ENCODE measurements at regions not wholly inside any gene's neighbourhood (a gene's known extent, or its start where the extent isn't known, plus 50 kb on each side); places are given as distances from the start of the nearest gene placed in this dataset.
"Not testable (repeated sequence)": the region's sequence is repeated elsewhere in the genome, so short reads cannot be mapped to it uniquely, and the experiment has no call there.

DNA sequence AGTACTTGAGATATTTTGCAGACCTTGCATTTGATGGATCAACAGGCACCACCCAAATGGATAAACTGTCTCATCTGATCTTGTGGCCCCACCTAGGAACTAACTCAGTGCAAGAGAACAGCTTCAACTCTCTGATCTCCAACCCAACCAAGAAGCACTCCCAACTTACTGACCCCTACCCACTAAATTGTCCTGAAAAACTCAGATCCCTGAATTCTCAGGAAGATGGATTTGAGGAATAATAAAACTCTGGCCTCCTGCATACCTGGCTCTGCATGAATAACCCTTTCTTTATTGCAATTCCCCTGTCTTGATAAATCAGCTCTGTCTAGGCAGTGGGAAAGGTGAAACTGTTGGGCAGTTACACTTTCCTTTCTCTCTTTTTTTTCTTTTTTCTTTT, 247.9 kb downstream of the ZPLD1 start:
- DNase-seq (ENCODE audit: low spot score), result no peak

DNA sequence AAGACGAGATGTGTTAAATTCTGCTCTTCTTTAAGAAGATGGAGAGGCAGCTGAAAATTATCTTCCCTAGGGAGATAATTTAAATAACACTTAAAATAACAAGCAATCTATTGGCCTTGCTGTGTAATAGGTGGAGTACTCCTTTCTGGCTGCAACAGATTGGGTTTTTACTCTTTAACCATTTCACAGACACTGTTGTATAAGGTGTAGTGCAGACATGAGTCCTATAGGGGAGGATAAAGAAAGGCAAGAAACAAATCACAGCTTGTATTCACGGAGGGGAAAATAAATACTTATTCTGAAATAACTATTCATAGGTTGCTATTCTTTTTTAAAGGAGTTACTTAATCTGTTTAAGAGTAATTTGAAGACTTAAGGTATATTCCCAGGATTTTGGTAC, 252.0 kb downstream of the ZPLD1 start:
- no peak for DNase-seq (ENCODE audit: low spot score)

DNA sequence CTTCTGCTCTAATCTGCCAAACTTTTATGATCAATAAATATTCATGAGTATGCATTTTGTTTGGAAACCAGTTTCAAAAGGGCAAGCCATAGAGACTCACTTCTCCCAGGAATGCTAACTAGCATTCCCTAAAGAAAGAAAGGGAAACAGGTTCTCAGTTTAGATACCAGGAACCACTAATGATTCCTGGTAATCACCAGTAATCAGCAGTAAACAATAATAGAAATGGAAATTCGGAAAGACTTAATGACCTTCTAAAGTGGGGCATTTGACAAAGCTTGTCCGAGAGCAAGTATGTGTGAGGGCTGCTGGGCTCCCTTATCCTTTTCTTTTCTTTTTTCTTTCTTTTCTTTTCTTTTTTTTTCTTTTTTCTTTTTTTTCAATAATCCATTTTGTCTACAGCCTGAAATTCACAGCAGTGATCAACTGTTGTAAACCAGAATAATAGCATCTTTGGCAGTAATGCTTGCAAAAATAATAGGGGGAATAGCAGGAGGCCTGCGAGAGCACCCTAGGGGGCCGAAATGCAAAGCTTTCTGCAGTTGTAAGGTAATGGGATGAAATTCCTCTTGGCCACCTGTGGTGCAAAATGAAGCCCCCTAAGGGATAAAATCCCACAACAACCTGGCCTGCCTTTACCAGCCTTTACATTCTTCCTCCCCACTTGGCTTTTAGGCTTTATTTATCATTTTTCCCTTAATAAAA, 253.2 kb downstream of the ZPLD1 start:
- no peak for DNase-seq (ENCODE audit: low spot score)

GRCh38 chr3:102688556-102688930, 253.7 kb downstream of the ZPLD1 start:
- no peak for DNase-seq (ENCODE audit: low spot score)

GRCh38 chr3:102691507-102691906, 256.7 kb downstream of the ZPLD1 start:
- no peak for DNase-seq (ENCODE audit: low spot score)

GRCh38 chr3:102699104-102699818, 264.4 kb downstream of the ZPLD1 start:
- DNase-seq (ENCODE audit: low spot score), result no peak

DNA sequence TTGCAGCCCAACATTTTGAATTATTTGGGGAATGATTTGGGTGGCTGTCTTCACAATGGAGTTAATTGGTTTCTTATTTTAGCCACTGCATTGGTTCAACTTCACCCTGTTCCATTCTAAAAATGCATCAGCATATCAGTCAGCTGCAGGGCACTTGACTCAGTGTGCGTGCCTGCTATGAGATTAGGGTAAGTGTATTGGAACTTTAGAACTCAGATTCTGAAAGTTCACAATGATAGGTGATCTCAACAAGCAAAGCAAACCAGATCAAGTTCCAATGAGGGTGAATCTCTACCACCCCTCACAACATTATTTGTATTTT, 265.0 kb downstream of the ZPLD1 start:
- no peak for DNase-seq (ENCODE audit: low spot score)

GRCh38 chr3:102712896-102713295, 278.1 kb downstream of the ZPLD1 start:
- no peak for DNase-seq (ENCODE audit: low spot score)

GRCh38 chr3:102714567-102714966, 279.8 kb downstream of the ZPLD1 start:
- peak; percentile 45 for DNase-seq (ENCODE audit: low spot score)

DNA sequence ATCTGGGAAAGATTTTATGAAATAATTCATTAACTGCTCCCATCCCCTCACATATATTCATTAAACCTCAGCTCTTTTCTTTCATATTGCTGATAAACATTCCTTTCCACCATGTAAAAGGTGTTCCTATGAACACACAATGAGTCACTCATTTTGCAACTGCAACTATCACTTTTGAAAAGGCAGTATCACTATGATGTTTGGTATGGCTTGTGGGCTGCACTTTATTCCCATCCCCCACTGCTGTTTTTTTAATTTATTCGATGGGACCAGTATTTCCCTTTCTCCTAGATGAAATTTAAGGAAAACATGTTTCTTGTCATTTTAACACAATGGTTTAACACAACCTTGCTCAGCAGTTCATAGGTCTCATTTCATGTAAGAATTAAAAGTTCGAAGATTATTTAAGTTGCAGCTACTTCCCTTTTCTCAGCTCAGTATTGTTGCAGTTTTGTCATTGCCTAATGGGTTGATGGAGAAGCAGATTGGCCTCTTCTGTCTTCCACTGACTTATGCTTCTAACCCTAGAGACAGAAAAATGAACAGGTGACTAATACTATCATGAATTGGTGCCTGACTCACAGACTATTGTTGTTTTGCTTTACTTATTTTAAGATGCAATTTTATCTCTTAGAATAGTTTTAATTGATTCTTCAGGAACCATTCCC, 280.3 kb downstream of the ZPLD1 start:
- DNase-seq (ENCODE audit: low spot score), result no peak

GRCh38 chr3:102718651-102719050, 283.8 kb downstream of the ZPLD1 start:
- DNase-seq (ENCODE audit: low spot score), result no peak

- no peak for DNase-seq (ENCODE audit: low spot score)
Observed at GRCh38 chr3:102722317-102722716, 287.5 kb downstream of the ZPLD1 start.

DNA sequence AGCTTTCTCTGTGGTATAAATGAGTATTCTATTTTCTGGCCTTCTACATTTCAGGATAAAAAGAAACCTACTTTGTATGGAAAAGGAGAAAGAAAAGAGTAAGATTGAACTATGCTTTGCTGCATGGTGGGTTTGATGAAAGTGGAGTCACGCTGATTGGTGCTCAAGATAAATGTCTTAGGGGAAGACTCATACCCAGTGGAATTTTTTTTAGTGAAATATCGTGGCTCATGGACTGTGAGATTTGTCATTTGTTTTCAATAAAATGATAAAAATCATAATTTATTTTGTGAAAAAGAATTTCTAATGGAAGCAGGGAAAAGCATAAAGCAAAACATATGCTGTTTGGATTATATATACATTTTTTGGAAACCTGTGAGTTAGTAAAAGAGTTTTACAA, 292.5 kb downstream of the ZPLD1 start:
- no peak for DNase-seq (ENCODE audit: low spot score)

GRCh38 chr3:102732581-102732980, 297.8 kb downstream of the ZPLD1 start:
- DNase-seq (ENCODE audit: low spot score), result not testable (repeated sequence)

DNA sequence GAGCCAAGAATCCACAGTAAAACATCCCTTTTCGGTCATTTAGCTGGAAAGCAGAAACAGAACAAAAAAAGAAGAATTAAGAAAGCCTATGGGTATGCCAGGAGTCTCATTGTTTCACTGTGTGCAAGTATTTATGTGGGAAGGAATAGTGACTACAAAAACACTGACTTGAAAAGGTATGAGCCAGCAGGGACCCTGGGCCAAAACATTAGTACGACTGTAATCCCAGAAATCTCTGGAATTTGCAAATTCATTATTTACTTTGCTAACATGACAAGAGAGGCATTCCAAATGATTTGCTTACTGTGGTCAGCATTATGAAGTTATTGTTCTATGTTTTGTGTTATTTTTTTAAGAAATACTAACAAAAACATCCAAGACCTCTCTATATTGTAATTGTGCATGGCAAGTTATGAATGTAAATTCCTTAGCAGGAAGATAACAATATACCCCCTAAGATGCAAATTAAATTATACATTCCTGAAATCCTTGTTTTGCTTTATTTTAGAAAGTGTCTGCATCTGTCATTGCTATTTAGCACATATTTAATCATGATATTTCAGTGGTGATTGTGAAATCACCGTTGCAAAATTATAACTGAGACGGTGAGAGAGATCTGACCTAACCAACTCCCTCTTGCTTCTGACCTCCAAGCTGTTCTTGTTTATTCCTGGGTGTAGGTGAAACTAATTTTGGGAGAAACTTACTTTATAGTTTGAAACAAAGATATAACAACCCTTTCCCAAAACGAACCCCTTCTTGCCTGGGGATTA, 299.2 kb downstream of the ZPLD1 start:
- no peak for DNase-seq (ENCODE audit: low spot score)

- no peak for DNase-seq (ENCODE audit: low spot score)
Observed at GRCh38 chr3:102735311-102735710, 300.5 kb downstream of the ZPLD1 start.

DNA sequence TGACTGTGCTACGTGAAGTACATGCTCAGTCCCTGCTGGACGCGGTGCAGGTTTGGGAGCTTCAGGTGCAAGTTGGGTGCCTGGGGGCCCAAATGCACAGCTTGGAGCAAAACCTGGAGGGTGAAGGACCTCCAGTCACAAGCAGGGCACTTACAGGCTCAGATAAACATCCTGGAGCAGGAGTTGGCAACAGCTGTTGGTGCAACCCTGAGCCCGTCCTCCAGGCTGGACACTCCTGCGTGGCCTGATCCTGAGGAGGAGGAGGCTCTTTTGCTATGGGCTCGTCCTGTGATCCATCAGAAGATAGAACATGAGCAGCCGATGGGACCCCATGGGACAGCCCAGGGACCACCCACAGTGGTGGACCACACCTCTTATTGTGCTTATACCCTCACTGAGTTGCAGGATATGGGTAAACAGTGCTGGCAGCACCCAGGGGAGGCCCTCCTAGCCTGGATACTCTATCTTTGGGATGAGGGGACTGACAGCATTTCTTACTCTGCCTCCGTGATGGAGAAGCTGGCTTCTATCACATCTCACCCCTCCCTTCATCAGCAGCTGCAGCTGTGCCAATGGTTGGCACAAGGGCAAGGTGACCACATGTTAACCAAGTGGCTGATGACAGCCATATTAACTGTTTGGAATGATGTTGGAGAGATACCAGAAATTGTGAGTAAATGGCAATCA, 301.6 kb downstream of the ZPLD1 start:
- no peak for DNase-seq (ENCODE audit: low spot score)

DNA sequence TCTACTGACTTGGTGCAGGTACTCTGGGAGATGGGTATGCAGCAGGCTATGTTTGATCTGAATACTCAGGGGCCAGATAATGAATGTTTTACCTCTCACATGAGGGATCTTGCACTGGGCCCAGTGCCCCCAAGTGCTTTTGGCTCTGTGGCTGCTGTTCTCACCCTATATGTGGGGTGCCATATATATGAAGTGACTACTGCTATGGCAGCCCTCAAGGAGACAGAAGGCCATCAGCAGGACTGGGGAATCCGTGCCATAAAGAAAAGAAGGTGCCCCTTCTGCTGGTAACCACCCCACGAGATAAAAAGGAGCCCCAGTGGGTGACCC, 302.1 kb downstream of the ZPLD1 start:
- DNase-seq (ENCODE audit: low spot score), result no peak

DNA sequence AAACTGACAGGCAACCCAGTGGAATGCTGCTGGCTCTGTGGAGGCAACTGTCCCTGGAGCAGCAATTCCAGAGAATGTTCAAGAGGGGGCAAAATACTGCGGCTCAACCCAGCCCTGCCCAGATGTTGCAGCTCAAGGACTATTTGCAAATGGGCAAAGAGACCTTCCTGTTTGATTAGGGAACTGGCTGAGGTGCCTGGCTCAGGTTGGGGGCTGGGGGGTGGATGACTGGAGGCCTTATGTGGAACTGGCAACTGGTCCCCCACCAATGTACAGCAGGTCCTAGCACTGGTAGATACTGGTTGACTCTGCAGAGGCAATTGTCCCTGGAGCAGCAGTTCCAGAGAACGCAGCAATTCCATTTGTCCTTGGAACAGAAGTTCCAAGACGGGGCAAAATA, 302.5 kb downstream of the ZPLD1 start:
- DNase-seq (ENCODE audit: low spot score), result no peak

DNA sequence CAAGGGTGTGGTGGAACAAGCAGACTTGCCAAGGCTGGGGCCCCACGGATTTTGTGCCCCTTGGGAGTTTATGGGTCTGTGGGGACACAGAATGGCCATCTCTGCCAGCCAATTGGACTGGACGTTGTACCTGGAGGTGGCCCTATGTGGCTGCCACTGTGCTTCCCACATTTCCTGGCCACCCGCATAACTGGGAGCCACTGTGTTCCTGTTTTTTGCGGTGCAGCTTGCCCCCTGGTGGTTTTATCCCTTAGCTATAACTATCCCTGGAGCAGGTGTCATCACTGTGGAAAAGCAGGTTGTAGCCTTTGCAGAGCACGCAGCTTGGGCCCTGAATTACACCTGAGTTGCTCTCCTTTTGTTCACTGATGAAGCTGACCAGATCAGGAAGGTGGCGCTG, 306.3 kb downstream of the ZPLD1 start:
- DNase-seq (ENCODE audit: low spot score), result no peak

DNA sequence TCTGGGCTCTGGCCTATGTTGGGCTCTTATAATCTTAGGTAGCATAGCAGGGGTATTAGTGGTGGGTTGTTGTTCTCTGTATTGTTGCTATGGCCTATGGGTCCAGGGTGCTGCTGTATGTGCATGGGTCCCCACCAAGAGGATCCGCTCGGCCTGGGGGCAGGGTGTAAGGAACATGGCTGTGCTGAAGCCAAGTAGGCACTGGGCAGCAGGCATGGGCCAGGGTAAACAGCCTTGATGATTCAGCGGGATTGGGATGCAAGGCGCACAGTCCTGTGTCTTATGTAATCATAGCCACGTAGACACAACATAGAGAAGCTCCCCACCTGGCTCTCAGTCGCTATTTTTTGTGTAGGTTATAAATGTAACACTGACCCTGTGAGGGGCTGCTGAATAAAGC, 306.9 kb downstream of the ZPLD1 start:
- DNase-seq (ENCODE audit: low spot score), result no peak

DNA sequence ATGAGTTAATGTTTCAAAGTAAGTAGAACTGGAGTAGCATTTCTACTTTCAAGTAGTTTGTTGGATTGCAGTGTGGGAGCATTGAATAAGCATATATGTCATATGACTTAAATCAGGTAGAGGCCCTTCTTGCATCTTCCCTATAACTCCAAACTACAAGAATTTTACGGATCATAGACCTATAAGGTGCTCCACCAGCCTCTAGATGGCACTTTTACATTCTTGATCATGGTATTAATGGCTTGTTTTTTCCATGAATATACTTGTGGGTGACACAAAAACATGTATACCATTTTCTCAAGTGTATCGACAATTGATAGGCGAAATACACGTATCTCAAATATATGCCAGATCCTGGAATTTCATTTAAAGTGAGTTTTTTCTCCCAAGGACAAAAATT, 311.1 kb downstream of the ZPLD1 start:
- DNase-seq (ENCODE audit: low spot score), result no peak
